HG03095 (cell line): ENCODE measurements at regions not wholly inside any gene's neighbourhood (a gene's known extent, or its start where the extent isn't known, plus 50 kb on each side); places are given as distances from the start of the nearest gene placed in this dataset.

Experiments
- ATAC-seq: cut with Tn5 transposase; IDR thresholded peaks from one replicate; pipeline ENCODE4 v1.9.1; 2021; ENCODE audit warnings: moderate library complexity; ENCODE audit not compliant: unreplicated experiment

- ATAC-seq = no peak
Measured at GRCh38 chr5:77846422-77847128, 70.4 kb upstream of the TBCA start.

DNA sequence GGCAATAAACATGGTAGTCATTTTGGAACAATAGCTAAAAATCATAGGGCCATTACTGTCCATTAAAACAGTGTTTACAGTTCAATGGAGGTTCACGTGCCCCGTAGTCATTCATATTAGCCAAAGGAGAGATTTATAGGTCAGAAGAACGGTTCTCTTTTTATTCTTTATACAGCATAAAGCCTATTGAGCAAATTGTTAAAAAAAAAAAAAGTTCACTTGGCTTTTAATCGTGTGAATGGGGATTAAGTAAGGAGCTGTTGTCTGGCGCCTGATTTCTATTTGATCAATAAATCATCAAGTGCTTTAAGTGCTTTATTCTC, 69.1 kb upstream of the TBCA start:
- no peak for ATAC-seq

- ATAC-seq = no peak
Measured at GRCh38 chr5:77844623-77845323, 68.6 kb upstream of the TBCA start.

DNA sequence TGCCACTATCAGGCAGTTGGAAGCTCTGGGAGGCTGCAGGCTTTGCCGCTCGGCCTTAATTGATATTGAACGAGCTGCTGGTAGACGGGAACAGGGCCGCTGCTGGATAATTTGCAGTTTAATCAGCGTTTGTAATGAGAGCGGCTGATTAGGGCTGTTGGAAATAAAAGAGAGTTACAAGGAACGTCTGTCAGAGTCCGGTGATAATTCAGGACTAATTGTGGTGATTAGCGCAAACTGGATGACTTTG, 68.2 kb upstream of the TBCA start:
- no peak for ATAC-seq

DNA sequence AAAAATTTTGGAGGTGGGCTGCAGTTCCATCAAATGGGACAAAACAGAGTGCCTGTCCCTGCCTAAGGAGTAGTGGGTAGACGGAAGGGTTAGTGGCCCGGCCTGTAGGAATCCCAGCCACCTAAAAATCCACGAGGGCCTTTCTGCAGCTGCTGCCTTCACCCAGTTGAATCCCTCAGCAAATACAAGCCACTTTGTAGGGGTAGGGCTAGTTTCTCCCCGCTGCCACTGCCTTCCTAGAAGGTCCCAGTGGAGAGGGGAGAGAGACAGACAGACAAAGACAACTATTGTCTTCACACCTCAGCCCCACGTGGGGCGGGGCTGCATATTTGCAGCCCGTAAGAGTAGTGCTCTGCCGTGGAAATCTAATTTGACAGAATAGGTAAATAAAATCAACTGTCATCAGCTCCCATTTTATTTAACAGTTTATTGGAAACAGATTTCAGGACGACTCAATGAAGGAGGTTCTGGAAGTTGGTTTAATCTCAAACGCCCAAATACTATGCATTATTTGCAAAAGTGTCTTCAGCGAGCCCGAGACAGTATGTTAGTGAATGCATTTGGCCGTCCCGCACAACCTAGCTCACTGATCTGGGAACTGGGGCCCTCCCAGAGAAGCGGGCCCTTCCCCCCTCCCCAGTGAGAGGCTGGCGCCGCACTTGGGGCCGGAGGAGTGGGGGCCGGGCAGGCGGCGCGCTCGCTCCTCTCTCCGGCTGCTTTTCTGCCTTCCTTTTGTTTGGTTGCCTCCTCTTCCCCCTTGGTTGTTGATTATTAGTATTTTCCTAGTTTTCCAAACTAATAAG, 67.6 kb upstream of the TBCA start:
- ATAC-seq = no peak

GRCh38 chr5:77842243-77842642, 66.1 kb upstream of the TBCA start:
- no peak for ATAC-seq

DNA sequence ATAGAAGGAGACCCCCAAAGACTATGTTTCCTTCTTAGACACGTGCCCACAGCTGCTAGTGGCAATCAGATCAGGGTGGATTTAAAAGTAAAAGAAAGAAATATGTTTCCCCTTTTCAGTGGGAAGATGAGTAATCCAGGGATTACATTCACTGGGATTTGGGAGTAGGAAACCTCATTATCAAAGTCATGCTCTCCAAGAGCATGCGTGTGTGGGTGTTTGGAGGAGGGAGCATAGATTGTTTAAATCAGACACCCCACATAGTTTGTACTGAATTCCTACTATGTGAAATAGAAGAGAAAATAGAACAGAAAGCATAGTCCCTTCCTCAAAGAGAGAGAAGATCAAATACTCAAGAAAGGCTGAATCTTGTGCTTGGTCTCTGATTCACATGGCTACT, 65.5 kb upstream of the TBCA start:
- no peak for ATAC-seq

GRCh38 chr5:77840930-77841329, 64.8 kb upstream of the TBCA start:
- ATAC-seq = no peak

DNA sequence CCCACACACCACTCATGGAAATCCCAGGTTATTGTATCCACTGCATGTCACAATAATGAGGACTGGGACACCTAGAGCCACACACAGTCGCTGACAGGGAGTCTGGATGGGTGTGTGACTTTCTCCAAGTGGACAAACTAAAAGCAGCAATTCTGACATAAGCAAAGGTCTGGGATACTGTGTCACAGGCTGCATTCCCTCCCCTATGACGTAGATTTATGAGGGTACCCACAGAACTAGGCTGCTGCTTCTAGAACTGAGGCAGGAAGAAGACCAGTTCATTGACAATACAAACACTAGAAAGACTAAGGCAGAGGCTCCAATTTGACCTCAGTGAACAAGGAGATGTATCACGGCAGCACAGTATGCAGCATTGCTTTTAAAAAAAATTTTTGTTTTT, 63.6 kb upstream of the TBCA start:
- ATAC-seq = no peak

DNA sequence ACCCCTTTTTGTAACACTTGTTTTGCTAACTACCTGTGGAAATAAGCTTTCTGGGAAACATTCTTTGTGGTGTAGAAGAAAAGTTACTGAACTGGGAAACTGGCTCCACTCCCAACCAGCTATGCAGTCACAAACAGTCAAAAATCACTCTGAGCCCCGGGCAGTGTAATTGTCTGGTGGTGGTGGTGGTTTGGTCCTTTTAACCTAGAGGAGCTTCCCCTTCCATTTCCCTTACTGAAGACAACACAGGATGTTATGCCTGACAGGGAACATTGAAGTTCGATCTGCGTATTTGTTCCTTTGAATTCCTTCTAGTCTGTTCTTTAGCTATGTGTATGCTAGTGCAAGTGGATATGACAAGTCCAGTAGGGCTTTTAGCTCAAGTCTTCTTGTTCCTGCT, 56.8 kb upstream of the TBCA start:
- no peak for ATAC-seq

GRCh38 chr5:77832166-77832770, 56.1 kb upstream of the TBCA start:
- ATAC-seq = no peak

GRCh38 chr5:77828445-77828844, 52.3 kb upstream of the TBCA start:
- no peak for ATAC-seq
